GM19468 (cell line): ENCODE measurements at regions not wholly inside any gene's neighbourhood (a gene's known extent, or its start where the extent isn't known, plus 50 kb on each side); places are given as distances from the start of the nearest gene placed in this dataset.

ENCODE experiments used
- ATAC-seq: cut with Tn5 transposase; IDR thresholded peaks from one replicate; pipeline ENCODE4 v1.9.1; 2021; ENCODE audit warnings: mild to moderate bottlenecking, moderate library complexity, moderate number of reproducible peaks; ENCODE audit not compliant: unreplicated experiment; ENCODE audit errors: extremely low read depth

- ATAC-seq, result peak; percentile 65
Measured at GRCh38 chr9:105141146-105141975, 103.1 kb upstream of the SLC44A1 start.

GRCh38 chr9:105141976-105142250, 102.5 kb upstream of the SLC44A1 start:
- no peak for ATAC-seq

DNA sequence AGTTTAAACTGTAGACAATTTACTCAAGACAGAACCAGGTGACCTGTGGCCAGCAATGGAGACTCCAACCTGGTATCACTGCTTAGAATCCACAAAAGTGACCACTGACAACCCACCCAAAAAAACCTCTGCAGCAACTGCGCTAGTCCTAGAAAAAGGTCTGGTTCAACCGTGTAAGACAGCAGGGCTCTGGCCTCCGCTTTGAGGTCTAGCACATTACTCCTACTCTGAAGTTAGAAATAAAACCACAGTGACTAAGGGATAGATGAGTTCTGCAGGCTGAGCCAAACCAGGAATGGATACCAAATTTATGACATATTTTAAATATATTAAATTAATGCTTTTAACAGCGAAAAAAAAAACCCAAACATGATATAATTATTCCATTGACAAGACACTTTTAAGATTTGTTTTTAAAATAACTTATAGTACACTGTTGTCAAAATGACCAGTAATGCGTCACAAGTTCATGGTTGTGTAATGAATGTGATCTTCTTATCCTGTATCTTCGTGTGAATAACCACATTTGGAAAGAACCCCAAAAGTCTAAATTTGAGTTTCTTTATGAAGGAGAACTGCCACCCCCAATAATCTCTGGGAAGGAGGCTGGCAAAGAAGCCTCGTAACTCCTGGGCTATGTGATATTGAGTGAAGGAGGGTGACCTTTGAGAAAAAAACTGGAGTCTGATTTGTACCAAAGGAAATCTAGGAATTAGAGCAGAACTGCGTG, 101.9 kb upstream of the SLC44A1 start:
- ATAC-seq, result no peak

DNA sequence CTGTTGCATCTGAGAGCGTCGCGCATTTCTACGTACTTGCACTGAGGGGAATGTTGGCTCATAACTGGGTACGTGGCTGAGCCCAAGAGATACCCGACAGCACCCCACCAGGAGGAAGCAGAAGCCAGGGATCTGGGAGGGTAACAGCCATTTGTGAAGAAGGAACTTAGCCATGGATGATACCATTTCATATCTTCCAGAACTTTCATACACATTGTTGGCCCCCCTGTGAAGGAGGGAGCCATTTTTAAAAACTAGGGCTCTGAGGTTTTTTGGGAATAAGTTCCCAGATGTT, 101.4 kb upstream of the SLC44A1 start:
- ATAC-seq, result no peak

- no peak for ATAC-seq
Measured at GRCh38 chr9:105144076-105144475, 100.4 kb upstream of the SLC44A1 start.

DNA sequence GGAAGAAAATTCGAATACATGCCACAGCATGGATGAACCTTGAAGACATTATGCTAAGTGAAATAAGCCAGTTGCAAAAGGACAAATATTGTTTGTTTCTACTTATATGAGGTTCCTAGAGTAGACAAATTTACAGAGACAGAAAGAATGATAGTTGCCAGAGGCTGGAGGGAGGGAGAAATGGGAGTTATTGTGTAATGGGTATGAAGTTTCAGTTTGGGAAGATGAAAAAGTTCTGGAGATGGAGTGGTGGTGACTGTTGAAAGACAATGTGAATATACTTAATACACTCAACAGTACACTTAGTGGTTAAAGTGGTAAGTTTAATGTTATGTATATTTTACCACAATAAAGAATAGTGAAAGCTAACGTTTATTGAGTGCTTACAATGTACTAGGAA, 99.6 kb upstream of the SLC44A1 start:
- ATAC-seq, result no peak

DNA sequence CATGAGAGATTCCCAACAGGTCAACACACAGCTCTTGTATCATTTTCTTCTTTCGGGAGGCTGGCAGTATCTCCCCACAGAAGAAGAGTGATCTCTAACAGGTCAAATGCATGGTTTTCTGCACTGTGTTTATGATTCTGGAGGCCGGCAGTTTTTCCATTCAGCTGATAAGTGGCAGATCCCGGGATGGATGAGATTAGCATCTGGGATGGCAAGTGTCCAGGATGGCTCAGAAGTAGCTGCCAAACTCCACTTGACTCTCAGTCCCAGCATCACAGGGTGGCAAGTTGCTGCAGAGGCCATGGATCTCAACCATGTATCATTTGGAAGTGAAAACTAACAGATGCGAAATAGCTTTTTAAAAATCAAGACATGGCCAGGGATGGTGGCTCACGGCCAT, 97.8 kb upstream of the SLC44A1 start:
- ATAC-seq, result no peak

DNA sequence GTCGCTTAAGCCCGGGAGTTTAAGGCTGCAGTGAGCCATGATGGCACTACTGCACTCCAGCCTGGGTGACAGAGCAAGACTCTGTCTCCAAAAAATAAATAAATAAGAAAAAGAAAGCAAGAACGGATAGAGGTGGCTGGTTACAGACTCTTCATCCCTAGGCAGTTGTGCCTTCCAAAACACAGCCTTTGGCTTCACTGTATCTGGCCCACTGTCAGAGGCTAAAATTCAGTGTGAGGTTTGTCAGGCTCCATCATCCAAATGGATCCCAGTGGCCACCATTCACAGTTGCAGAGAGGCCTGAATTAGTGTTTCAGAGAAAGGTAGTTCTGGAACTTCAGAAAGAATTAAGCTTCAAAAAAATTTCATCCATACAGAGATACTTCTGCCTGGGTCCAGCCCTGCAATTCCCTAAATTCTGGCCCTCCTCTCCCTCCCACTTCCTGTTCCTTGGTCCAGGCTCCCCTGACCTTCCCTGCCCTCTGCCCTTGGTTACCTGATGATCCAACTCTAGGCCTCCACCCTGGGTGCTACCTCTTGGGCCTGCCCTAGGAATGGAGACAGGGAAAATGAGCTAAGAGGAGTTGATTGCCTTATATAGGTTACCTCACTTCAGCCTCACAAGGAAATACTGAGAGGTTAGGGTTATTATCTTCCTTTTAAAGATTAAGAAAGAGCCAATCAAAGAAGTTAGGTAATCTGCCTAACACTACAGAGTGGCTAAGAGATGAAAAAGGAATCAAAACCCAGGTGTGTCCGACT, 97.2 kb upstream of the SLC44A1 start:
- no peak for ATAC-seq

GRCh38 chr9:105148328-105149006, 96.0 kb upstream of the SLC44A1 start:
- ATAC-seq, result no peak

DNA sequence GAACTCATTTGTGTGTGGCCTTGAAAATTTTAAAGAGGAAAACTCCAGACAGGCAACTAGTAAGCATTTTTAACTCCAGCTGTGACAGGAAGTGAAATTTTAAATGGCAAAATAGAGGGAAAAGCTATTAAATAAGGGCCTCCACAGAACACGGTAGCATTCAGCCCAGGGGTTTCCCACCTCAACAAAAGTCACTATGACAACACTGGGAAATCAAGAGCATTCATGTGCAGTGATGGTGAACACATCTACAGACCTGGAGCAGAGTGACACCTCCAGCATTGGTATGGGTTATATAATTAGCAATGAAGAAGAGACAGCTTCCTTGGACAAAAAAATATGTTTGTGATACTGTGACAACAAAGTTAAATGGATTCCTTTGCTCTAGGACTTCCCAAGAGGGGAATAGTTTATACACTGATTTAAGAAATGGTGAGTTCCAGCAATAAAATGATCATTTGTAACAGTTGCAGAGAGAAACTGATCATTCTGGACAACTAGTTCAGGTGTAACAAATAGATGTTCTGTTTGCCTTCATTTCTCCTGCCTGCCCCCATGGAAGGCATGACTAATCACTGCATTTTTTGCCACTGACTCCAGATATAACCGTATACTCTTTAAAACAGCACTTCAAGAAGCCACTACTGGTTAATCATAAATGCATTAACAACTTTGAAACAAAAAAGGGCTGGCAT, 93.3 kb upstream of the SLC44A1 start:
- no peak for ATAC-seq

DNA sequence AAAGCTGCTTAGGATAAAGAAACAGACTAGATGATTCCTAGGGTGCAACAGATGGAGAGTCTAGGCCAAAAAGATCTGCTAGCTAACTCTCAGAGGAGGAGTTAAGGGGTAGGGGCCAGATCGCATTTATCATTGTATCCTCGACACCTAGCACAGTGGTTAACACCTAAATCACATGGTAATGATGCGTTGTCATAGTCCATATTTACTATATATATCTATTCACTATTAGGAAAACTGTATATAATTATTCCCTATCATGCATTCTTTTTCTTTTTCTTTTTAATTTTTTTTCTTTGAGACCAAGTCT, 92.8 kb upstream of the SLC44A1 start:
- no peak for ATAC-seq

- no peak for ATAC-seq
Measured at GRCh38 chr9:105154723-105155191, 89.7 kb upstream of the SLC44A1 start.

- ATAC-seq, result no peak
Measured at GRCh38 chr9:105157171-105157583, 87.3 kb upstream of the SLC44A1 start.

- no peak for ATAC-seq
Measured at GRCh38 chr9:105158020-105158419, 86.4 kb upstream of the SLC44A1 start.

DNA sequence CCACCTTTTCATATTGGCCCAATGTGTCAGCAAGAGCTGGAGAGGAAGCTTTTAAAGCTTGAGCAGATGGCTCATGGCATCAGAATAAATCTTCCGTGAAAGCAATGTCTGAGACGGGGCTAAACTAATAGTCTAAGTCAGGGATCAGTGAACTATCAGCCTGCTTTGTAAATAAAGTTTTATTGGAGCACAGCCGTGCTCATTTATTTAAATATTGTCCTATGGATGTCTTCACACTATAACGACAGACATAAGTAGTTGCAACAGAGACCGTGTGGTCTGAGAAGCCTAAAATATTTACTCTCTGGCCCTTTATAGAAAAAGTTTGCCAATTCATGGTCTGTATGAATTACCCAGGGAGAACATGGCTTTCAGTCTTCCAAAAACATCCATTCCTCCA, 85.6 kb upstream of the SLC44A1 start:
- no peak for ATAC-seq

- ATAC-seq, result no peak
Measured at GRCh38 chr9:105168870-105169319, 75.6 kb upstream of the SLC44A1 start.

DNA sequence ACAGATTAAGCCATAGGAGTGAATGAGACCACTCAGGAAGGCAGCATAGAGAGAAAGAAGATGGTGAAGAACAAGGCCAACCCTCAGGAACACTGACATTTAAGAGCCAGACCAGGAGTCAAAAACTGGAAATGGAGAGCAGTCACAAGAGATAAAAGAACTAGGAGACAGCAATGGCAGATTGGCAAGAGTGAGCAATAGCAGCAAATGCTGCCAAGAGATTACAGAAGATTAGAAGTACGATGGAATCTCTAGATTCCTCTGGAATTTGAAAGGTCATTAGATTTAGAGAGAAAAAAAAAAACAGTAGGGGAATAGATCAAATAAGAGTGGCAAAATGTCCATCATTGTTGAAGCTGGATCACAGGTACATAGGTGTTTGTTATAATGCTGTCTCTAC, 73.4 kb upstream of the SLC44A1 start:
- no peak for ATAC-seq

- no peak for ATAC-seq
Measured at GRCh38 chr9:105171589-105171988, 72.9 kb upstream of the SLC44A1 start.

GRCh38 chr9:105172436-105172835, 72.0 kb upstream of the SLC44A1 start:
- no peak for ATAC-seq

GRCh38 chr9:105173306-105173705, 71.1 kb upstream of the SLC44A1 start:
- no peak for ATAC-seq
